ENCODE measurements at regions not wholly inside any gene's neighbourhood (a gene's known extent, or its start where the extent isn't known, plus 50 kb on each side); places are given as distances from the start of the nearest gene placed in this dataset.
"Not testable (repeated sequence)": the region's sequence is repeated elsewhere in the genome, so short reads cannot be mapped to it uniquely, and the experiment has no call there.

- Mint-ChIP-seq H3K36me3 (ENCODE audit: insufficient read depth) (no peaks in the 10 kb centered on the region), H3K9me3 (no peaks in the 10 kb centered on the region), H3K27me3 (ENCODE audit: low read depth) (peaks cover 6% of the 10 kb centered on the region), H3K4me3 (no peak overlapping the region), H3K4me1 (ENCODE audit: low read depth) (no peaks in the 10 kb centered on the region)
- DNase-seq: no peak
- no peak for ATAC-seq
These were observed 83.6 kb upstream of the DLX6 start for GRCh38 chr7:96921771-96922170.

- not testable (repeated sequence) for DNase-seq; H3K4me1 Mint-ChIP-seq (ENCODE audit: low read depth); H3K36me3 Mint-ChIP-seq (ENCODE audit: insufficient read depth); H3K4me3 Mint-ChIP-seq; H3K27me3 Mint-ChIP-seq (ENCODE audit: low read depth); ATAC-seq; H3K9me3 Mint-ChIP-seq
These were observed 82.0 kb upstream of the DLX6 start for GRCh38 chr7:96923345-96923744.

- Mint-ChIP-seq H3K4me3 (no peak overlapping the region), H3K4me1 (ENCODE audit: low read depth) (no peaks in the 10 kb centered on the region), H3K36me3 (ENCODE audit: insufficient read depth) (no peaks in the 10 kb centered on the region), H3K9me3 (no peaks in the 10 kb centered on the region), H3K27me3 (ENCODE audit: low read depth) (peaks cover 10% of the 10 kb centered on the region)
- ATAC-seq (no peak), DNase-seq (no peak)
These were observed 78.2 kb upstream of the DLX6 start for GRCh38 chr7:96927131-96927530.

- DNase-seq: no peak
- no peaks in the 10 kb centered on the region for H3K4me1 Mint-ChIP-seq (ENCODE audit: low read depth)
- no peak for ATAC-seq
- H3K9me3 Mint-ChIP-seq: no peaks in the 10 kb centered on the region
- peaks cover 10% of the 10 kb centered on the region for H3K27me3 Mint-ChIP-seq (ENCODE audit: low read depth)
- no peaks in the 10 kb centered on the region for H3K36me3 Mint-ChIP-seq (ENCODE audit: insufficient read depth)
- no peak overlapping the region for H3K4me3 Mint-ChIP-seq
These were observed 76.4 kb upstream of the DLX6 start for GRCh38 chr7:96928965-96929364.

GRCh38 chr7:96931891-96932290 lies 73.5 kb upstream of the DLX6 start:
- no peaks in the 10 kb centered on the region for H3K4me1 Mint-ChIP-seq (ENCODE audit: low read depth)
- DNase-seq: no peak
- H3K9me3 Mint-ChIP-seq: no peaks in the 10 kb centered on the region

GRCh38 chr7:96933067-96933645 lies 72.2 kb upstream of the DLX6 start:
- Mint-ChIP-seq H3K36me3 (ENCODE audit: insufficient read depth) (no peaks in the 10 kb centered on the region), H3K27me3 (ENCODE audit: low read depth) (peaks cover 9% of the 10 kb centered on the region), H3K9me3 (no peaks in the 10 kb centered on the region), H3K4me3 (no peak overlapping the region), H3K4me1 (ENCODE audit: low read depth) (no peaks in the 10 kb centered on the region)
- DNase-seq: no peak
- ATAC-seq: no peak

More at GRCh38 chr7:96931891-96932290, 73.5 kb upstream of the DLX6 start:
- no peak for ATAC-seq
- no peak overlapping the region for H3K4me3 Mint-ChIP-seq
- H3K36me3 Mint-ChIP-seq (ENCODE audit: insufficient read depth): no peaks in the 10 kb centered on the region
- peaks cover 9% of the 10 kb centered on the region for H3K27me3 Mint-ChIP-seq (ENCODE audit: low read depth)

- Mint-ChIP-seq H3K27me3 (ENCODE audit: low read depth) (peaks cover 1% of the 10 kb centered on the region), H3K9me3 (no peaks in the 10 kb centered on the region), H3K36me3 (ENCODE audit: insufficient read depth) (no peaks in the 10 kb centered on the region), H3K4me3 (no peak overlapping the region), H3K4me1 (ENCODE audit: low read depth) (no peaks in the 10 kb centered on the region)
- no peak for ATAC-seq
- DNase-seq: no peak
These were observed 68.7 kb upstream of the DLX6 start for GRCh38 chr7:96936621-96937020.

GRCh38 chr7:96942112-96942511 lies 63.2 kb upstream of the DLX6 start:
- Mint-ChIP-seq H3K4me3 (no peak overlapping the region), H3K9me3 (no peaks in the 10 kb centered on the region), H3K27me3 (ENCODE audit: low read depth) (no peaks in the 10 kb centered on the region), H3K4me1 (ENCODE audit: low read depth) (no peaks in the 10 kb centered on the region), H3K36me3 (ENCODE audit: insufficient read depth) (no peaks in the 10 kb centered on the region)
- DNase-seq: no peak
- ATAC-seq: no peak

GRCh38 chr7:96949766-96950165 lies 55.6 kb upstream of the DLX6 start:
- Mint-ChIP-seq H3K9me3 (no peaks in the 10 kb centered on the region), H3K36me3 (ENCODE audit: insufficient read depth) (no peaks in the 10 kb centered on the region), H3K4me3 (no peak overlapping the region), H3K27me3 (ENCODE audit: low read depth) (peaks cover 12% of the 10 kb centered on the region), H3K4me1 (ENCODE audit: low read depth) (no peaks in the 10 kb centered on the region)
- no peak for ATAC-seq
- no peak for DNase-seq

GRCh38 chr7:96952974-96953391 lies 52.4 kb upstream of the DLX6 start:
- Mint-ChIP-seq H3K4me1 (ENCODE audit: low read depth) (no peaks in the 10 kb centered on the region), H3K36me3 (ENCODE audit: insufficient read depth) (no peaks in the 10 kb centered on the region), H3K9me3 (no peaks in the 10 kb centered on the region), H3K4me3 (no peak overlapping the region), H3K27me3 (ENCODE audit: low read depth) (peaks cover 18% of the 10 kb centered on the region)
- DNase-seq: no peak
- ATAC-seq: peak in 1 of 2 donors; percentile 23

GRCh38 chr7:96953676-96954513 lies 51.5 kb upstream of the DLX6 start:
- no peaks in the 10 kb centered on the region for H3K9me3 Mint-ChIP-seq
- ATAC-seq (no peak), DNase-seq (no peak)
- H3K4me3 Mint-ChIP-seq: no peak overlapping the region
- H3K4me1 Mint-ChIP-seq (ENCODE audit: low read depth): no peaks in the 10 kb centered on the region
- no peaks in the 10 kb centered on the region for H3K36me3 Mint-ChIP-seq (ENCODE audit: insufficient read depth)
- peaks cover 24% of the 10 kb centered on the region for H3K27me3 Mint-ChIP-seq (ENCODE audit: low read depth)

All from activated T-cell treated with anti-CD3 and anti-CD28 coated beads, Interleukin-2, amount 50 U/mL, for 4 hours (primary cell).